WTC11 (cell line): ENCODE measurements at regions not wholly inside any gene's neighbourhood (a gene's known extent, or its start where the extent isn't known, plus 50 kb on each side); places are given as distances from the start of the nearest gene placed in this dataset.

ENCODE experiments used
- ATAC-seq: fragments of 200-7000 bp; cut with Tn5 transposase; 2 replicates; pipeline ENCODE4 v1.10.0; 2021; ENCODE audit warnings: mild to moderate bottlenecking, moderate library complexity
- CTCF ChIA-PET: fragments of 300-600 bp; sonication (Branson Sonifier 250); formaldehyde crosslinking; loops from one replicate; lab custom pipeline; 2021; ENCODE audit warnings: antibody characterized with exemption; lab: Charles Lee
- POLR2A ChIA-PET: fragments of 350-600 bp; sonication (Branson Sonifier 250); formaldehyde crosslinking; loops from one replicate; lab custom pipeline; 2021; ENCODE audit warnings: antibody characterized with exemption; lab: Charles Lee
- DNase-seq: peaks from one replicate; pipeline ENCODE4 v3.0.0; 2021; ENCODE audit warnings: low spot score
- H3K27ac Mint-ChIP-seq: 2 replicates; pipeline ENCODE4 v1.8.0; 2021; ENCODE audit warnings: mixed read lengths
- H3K27me3 Mint-ChIP-seq: 2 replicates; pipeline ENCODE4 v1.8.0; 2021; ENCODE audit warnings: low read depth, mild to moderate bottlenecking, moderate library complexity, mixed read lengths
- H3K36me3 Mint-ChIP-seq: 2 replicates; pipeline ENCODE4 v1.8.0; 2021; ENCODE audit warnings: mixed read lengths
- H3K4me1 Mint-ChIP-seq: 2 replicates; pipeline ENCODE4 v1.8.0; 2022; ENCODE audit warnings: mixed read lengths
- H3K4me3 Mint-ChIP-seq: 2 replicates; pipeline ENCODE4 v1.8.0; 2021; ENCODE audit warnings: mild to moderate bottlenecking, moderate library complexity, mixed read lengths
- H3K9me3 Mint-ChIP-seq: 2 replicates; pipeline ENCODE4 v1.8.0; 2021; ENCODE audit warnings: mixed read lengths
- GRHL2 ChIP-seq: fragments of 250-450 bp; sonication (Bioruptor Pico); IDR thresholded peaks from 2 replicates; pipeline ENCODE4 v1.8.0; 2022; ENCODE audit warnings: mild to moderate bottlenecking, moderate library complexity; ENCODE audit not compliant: insufficient replicate concordance, severe bottlenecking
- KAT7 ChIP-seq: sonication (generic); formaldehyde crosslinking; IDR thresholded peaks from 2 replicates; pipeline ENCODE4 v1.8.1; 2023; ENCODE audit warnings: missing genetic modification reagents, mild to moderate bottlenecking, borderline replicate concordance
- NFYB ChIP-seq: sonication (generic); formaldehyde crosslinking; conservative IDR thresholded peaks from 2 replicates; pipeline ENCODE4 v1.8.0; 2022; ENCODE audit warnings: low read depth, missing genetic modification reagents
- SOX15 ChIP-seq: fragments of 250-450 bp; sonication (Bioruptor Pico); IDR thresholded peaks from 2 replicates; pipeline ENCODE4 v1.9.0; 2021; ENCODE audit warnings: mild to moderate bottlenecking
- SP1 ChIP-seq: sonication (generic); formaldehyde crosslinking; conservative IDR thresholded peaks from 2 replicates; pipeline ENCODE4 v1.8.1; 2022; ENCODE audit warnings: missing genetic modification reagents
- ZNF232 ChIP-seq: sonication (generic); formaldehyde crosslinking; IDR thresholded peaks from 2 replicates; pipeline ENCODE4 v1.8.0; 2022; ENCODE audit warnings: mild to moderate bottlenecking, missing genetic modification reagents
- ZNF671 ChIP-seq: fragments of 250-450 bp; sonication (Bioruptor Pico); IDR thresholded peaks from 2 replicates; pipeline ENCODE4 v1.8.0; 2021; ENCODE audit warnings: mild to moderate bottlenecking
- TF ChIP-seq, protein P1 (sequence below): fragments of 250-450 bp; sonication (Bioruptor Pico); IDR thresholded peaks from 2 replicates; pipeline ENCODE4 v2.1.2; 2022; ENCODE audit warnings: mild to moderate bottlenecking, moderate library complexity
- TF ChIP-seq, protein P2 (sequence below): sonication (generic); formaldehyde crosslinking; conservative IDR thresholded peaks from 2 replicates; pipeline ENCODE4 v1.8.1; 2023; ENCODE audit warnings: mild to moderate bottlenecking, low read depth, missing genetic modification reagents, moderate library complexity
- TF ChIP-seq, protein P3 (sequence below): fragments of 250-450 bp; sonication (Bioruptor Pico); IDR thresholded peaks from 2 replicates; pipeline ENCODE4 v1.8.0; 2021; ENCODE audit warnings: mild to moderate bottlenecking
- TF ChIP-seq, protein P4 (sequence below): sonication (generic); formaldehyde crosslinking; IDR thresholded peaks from 2 replicates; pipeline ENCODE4 v1.8.1; 2023; ENCODE audit warnings: mild to moderate bottlenecking, missing genetic modification reagents, borderline replicate concordance

DNA sequence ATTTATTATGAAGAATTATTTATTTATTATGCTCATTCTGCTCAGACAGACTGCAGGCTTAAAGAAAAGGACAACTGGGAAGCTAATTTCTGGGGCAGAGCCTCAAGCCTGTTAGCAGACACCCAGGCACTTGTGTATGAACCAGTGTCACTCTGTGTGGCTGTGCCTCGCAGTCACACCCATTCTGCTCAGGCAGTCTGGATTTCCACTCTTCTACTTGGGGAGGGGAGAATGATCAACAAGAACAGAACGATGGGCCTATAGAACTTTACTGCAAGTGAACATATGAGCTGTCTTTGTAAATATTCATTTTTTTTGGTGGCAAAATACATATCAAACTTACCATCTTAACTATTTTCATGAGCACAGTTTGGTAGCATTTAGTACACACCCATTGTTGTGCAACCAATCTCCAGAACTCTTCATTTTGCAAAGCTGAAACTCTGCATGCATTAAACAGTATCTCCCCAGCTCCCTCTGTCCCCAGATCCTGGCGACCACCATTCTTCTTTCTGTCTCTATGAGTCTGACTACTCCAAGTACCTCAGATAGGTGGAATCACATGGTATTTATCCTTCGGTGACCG lies 181.7 kb downstream of the NUFIP1 start:
- H3K4me1 Mint-ChIP-seq, result peaks cover 5% of the 10 kb centered on the region
- no peak overlapping the region for H3K4me3 Mint-ChIP-seq
- H3K27me3 Mint-ChIP-seq, result no peaks in the 10 kb centered on the region
- H3K36me3 Mint-ChIP-seq, result no peaks in the 10 kb centered on the region
- ChIA-PET CTCF (interaction anchor here (1.1 kb wide), 1 partner anchor 11 kb away, joined by 4 read pairs; no protein-coding TSS in a partner anchor), POLR2A (no interaction called here)
- no peak for DNase-seq
- no peak for TF ChIP-seq ZNF232
- ATAC-seq, result no peak
- H3K9me3 Mint-ChIP-seq, result no peaks in the 10 kb centered on the region
- no peak overlapping the region for H3K27ac Mint-ChIP-seq

DNA sequence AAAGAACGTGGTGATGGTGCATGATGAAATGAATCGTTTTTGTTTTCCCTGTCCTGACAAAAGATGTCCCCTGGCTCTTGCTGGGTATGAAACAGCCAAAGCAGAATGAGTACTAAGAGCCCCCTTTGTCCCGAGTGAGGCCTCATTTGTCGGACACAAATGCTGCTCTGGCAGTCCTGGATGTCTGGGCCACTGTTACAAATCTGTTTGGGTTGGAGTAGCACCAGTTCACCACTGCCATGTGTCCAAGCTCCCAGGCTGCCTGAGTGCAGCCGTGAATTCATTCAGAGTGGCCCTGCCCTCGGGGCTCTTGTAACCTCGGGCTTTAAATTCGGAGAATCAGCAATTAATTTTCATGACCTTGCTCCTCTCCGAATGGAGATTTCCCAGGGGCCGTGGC lies 182.4 kb downstream of the NUFIP1 start:
- H3K27me3 Mint-ChIP-seq, result no peaks in the 10 kb centered on the region
- CTCF ChIA-PET, result no interaction called here
- POLR2A ChIA-PET, result no interaction called here

DNA sequence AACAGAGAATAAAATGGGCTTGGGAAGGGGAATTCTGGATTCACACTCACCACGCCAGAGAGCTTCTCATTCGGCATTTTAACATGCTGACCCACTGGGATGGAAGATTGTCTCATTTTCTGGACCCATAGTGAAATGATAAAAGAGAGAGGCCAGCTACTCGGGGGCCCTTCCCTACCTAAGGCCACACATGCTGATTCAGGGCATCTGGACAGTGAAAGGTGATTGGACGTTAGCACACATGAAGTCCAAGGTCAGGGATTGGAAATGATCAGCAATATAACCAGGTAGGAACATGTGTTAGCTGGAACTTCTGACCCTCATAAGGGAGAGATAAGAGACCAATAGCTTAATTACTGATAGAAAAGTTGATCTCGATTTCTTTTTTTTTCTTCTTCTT lies 183.7 kb downstream of the NUFIP1 start:
- CTCF ChIA-PET, result interaction anchor here (0.9 to 1.6 kb wide), 2 partner anchors 13 to 322 kb away, joined by 3 to 6 read pairs; no protein-coding TSS in a partner anchor
- TF ChIP-seq ZNF671 (CRISPR knock-in tag) (no peak), KAT7 (CRISPR knock-in tag) (no peak)
- TF ChIP-seq, protein P1, sequence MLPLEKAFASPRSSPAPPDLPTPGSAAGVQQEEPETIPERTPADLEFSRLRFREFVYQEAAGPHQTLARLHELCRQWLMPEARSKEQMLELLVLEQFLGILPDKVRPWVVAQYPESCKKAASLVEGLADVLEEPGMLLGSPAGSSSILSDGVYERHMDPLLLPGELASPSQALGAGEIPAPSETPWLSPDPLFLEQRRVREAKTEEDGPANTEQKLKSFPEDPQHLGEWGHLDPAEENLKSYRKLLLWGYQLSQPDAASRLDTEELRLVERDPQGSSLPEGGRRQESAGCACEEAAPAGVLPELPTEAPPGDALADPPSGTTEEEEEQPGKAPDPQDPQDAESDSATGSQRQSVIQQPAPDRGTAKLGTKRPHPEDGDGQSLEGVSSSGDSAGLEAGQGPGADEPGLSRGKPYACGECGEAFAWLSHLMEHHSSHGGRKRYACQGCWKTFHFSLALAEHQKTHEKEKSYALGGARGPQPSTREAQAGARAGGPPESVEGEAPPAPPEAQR (CRISPR knock-in tag), result no peak
- TF ChIP-seq, protein P2, sequence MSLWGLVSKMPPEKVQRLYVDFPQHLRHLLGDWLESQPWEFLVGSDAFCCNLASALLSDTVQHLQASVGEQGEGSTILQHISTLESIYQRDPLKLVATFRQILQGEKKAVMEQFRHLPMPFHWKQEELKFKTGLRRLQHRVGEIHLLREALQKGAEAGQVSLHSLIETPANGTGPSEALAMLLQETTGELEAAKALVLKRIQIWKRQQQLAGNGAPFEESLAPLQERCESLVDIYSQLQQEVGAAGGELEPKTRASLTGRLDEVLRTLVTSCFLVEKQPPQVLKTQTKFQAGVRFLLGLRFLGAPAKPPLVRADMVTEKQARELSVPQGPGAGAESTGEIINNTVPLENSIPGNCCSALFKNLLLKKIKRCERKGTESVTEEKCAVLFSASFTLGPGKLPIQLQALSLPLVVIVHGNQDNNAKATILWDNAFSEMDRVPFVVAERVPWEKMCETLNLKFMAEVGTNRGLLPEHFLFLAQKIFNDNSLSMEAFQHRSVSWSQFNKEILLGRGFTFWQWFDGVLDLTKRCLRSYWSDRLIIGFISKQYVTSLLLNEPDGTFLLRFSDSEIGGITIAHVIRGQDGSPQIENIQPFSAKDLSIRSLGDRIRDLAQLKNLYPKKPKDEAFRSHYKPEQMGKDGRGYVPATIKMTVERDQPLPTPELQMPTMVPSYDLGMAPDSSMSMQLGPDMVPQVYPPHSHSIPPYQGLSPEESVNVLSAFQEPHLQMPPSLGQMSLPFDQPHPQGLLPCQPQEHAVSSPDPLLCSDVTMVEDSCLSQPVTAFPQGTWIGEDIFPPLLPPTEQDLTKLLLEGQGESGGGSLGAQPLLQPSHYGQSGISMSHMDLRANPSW (CRISPR knock-in tag), result no peak
- TF ChIP-seq, all 79 proteins: peak for 0
- Mint-ChIP-seq H3K9me3 (no peaks in the 10 kb centered on the region), H3K27ac (no peak overlapping the region), H3K4me1 (peaks cover 5% of the 10 kb centered on the region), H3K4me3 (no peak overlapping the region), H3K36me3 (no peaks in the 10 kb centered on the region), H3K27me3 (no peaks in the 10 kb centered on the region)
- DNase-seq, result no peak
- POLR2A ChIA-PET, result no interaction called here
- ATAC-seq, result no peak

More for the DNA sequence above, 182.4 kb downstream of the NUFIP1 start:
- H3K27ac Mint-ChIP-seq, result no peak overlapping the region
- no peak for DNase-seq
- no peaks in the 10 kb centered on the region for H3K36me3 Mint-ChIP-seq
- H3K4me1 Mint-ChIP-seq, result peaks cover 5% of the 10 kb centered on the region
- no peak for ATAC-seq
- H3K4me3 Mint-ChIP-seq, result no peak overlapping the region
- H3K9me3 Mint-ChIP-seq, result no peaks in the 10 kb centered on the region
- TF ChIP-seq, protein P3, sequence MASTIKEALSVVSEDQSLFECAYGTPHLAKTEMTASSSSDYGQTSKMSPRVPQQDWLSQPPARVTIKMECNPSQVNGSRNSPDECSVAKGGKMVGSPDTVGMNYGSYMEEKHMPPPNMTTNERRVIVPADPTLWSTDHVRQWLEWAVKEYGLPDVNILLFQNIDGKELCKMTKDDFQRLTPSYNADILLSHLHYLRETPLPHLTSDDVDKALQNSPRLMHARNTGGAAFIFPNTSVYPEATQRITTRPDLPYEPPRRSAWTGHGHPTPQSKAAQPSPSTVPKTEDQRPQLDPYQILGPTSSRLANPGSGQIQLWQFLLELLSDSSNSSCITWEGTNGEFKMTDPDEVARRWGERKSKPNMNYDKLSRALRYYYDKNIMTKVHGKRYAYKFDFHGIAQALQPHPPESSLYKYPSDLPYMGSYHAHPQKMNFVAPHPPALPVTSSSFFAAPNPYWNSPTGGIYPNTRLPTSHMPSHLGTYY (CRISPR knock-in tag), result no peak
- no peak for TF ChIP-seq SP1 (CRISPR knock-in tag)
- TF ChIP-seq SOX15 (CRISPR knock-in tag), result no peak
- no peak for TF ChIP-seq GRHL2 (CRISPR knock-in tag)
- TF ChIP-seq, protein P4, sequence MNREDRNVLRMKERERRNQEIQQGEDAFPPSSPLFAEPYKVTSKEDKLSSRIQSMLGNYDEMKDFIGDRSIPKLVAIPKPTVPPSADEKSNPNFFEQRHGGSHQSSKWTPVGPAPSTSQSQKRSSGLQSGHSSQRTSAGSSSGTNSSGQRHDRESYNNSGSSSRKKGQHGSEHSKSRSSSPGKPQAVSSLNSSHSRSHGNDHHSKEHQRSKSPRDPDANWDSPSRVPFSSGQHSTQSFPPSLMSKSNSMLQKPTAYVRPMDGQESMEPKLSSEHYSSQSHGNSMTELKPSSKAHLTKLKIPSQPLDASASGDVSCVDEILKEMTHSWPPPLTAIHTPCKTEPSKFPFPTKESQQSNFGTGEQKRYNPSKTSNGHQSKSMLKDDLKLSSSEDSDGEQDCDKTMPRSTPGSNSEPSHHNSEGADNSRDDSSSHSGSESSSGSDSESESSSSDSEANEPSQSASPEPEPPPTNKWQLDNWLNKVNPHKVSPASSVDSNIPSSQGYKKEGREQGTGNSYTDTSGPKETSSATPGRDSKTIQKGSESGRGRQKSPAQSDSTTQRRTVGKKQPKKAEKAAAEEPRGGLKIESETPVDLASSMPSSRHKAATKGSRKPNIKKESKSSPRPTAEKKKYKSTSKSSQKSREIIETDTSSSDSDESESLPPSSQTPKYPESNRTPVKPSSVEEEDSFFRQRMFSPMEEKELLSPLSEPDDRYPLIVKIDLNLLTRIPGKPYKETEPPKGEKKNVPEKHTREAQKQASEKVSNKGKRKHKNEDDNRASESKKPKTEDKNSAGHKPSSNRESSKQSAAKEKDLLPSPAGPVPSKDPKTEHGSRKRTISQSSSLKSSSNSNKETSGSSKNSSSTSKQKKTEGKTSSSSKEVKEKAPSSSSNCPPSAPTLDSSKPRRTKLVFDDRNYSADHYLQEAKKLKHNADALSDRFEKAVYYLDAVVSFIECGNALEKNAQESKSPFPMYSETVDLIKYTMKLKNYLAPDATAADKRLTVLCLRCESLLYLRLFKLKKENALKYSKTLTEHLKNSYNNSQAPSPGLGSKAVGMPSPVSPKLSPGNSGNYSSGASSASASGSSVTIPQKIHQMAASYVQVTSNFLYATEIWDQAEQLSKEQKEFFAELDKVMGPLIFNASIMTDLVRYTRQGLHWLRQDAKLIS (CRISPR knock-in tag), result no peak
- TF ChIP-seq NFYB (CRISPR knock-in tag), result no peak
